Endothelial cell (in vitro differentiated cells): ENCODE measurements at regions not wholly inside any gene's neighbourhood (a gene's known extent, or its start where the extent isn't known, plus 50 kb on each side); places are given as distances from the start of the nearest gene placed in this dataset.

Experiments
- DNase-seq: peaks from one replicate; pipeline ENCODE4 v3.0.0; 2021; ENCODE audit warnings: low spot score
- H3K27ac Mint-ChIP-seq: one replicate; pipeline ENCODE4 v1.8.0; 2021; ENCODE audit warnings: mixed read lengths, inconsistent platforms; ENCODE audit not compliant: unreplicated experiment
- H3K27me3 Mint-ChIP-seq: one replicate; pipeline ENCODE4 v1.8.0; 2021; ENCODE audit warnings: mild to moderate bottlenecking, moderate library complexity, mixed read lengths, inconsistent platforms; ENCODE audit not compliant: unreplicated experiment
- H3K36me3 Mint-ChIP-seq: one replicate; pipeline ENCODE4 v1.8.0; 2021; ENCODE audit warnings: mild to moderate bottlenecking, low read depth, mixed read lengths, inconsistent platforms; ENCODE audit not compliant: unreplicated experiment
- H3K4me1 Mint-ChIP-seq: one replicate; pipeline ENCODE4 v1.8.0; 2021; ENCODE audit warnings: mild to moderate bottlenecking, mixed read lengths, inconsistent platforms; ENCODE audit not compliant: unreplicated experiment
- H3K4me3 Mint-ChIP-seq: one replicate; pipeline ENCODE4 v1.8.0; 2021; ENCODE audit warnings: mild to moderate bottlenecking, mixed read lengths, inconsistent platforms; ENCODE audit not compliant: unreplicated experiment
- H3K9me3 Mint-ChIP-seq: one replicate; pipeline ENCODE4 v1.8.0; 2021; ENCODE audit warnings: mixed read lengths, inconsistent platforms; ENCODE audit not compliant: unreplicated experiment
- CTCF ChIP-seq: fragments of 200-600 bp; sonication (generic); IDR thresholded peaks from one replicate; pipeline ENCODE4 v1.5.0; 2021; ENCODE audit warnings: antibody characterized with exemption; ENCODE audit not compliant: unreplicated experiment

GRCh38 chr6:159505140-159505922 is 187.7 kb downstream of the SOD2 start:
- H3K4me1 Mint-ChIP-seq = no peaks in the 10 kb centered on the region
- H3K4me3 Mint-ChIP-seq = no peak overlapping the region
- TF ChIP-seq CTCF = no peak
- H3K27ac Mint-ChIP-seq = no peak overlapping the region
- peaks cover 6% of the 10 kb centered on the region for H3K27me3 Mint-ChIP-seq
- H3K36me3 Mint-ChIP-seq = no peaks in the 10 kb centered on the region
- DNase-seq = no peak
- H3K9me3 Mint-ChIP-seq = no peaks in the 10 kb centered on the region

- TF ChIP-seq CTCF = no peak
- Mint-ChIP-seq H3K9me3 (no peaks in the 10 kb centered on the region), H3K36me3 (no peaks in the 10 kb centered on the region)
These were observed 191.5 kb downstream of the SOD2 start for GRCh38 chr6:159501558-159501957.

GRCh38 chr6:159499034-159499433 is 194.0 kb downstream of the SOD2 start:
- no peak for DNase-seq
- no peak overlapping the region for H3K27ac Mint-ChIP-seq
- H3K27me3 Mint-ChIP-seq = peaks cover 2% of the 10 kb centered on the region
- TF ChIP-seq CTCF = no peak
- H3K36me3 Mint-ChIP-seq = no peaks in the 10 kb centered on the region
- H3K4me3 Mint-ChIP-seq = no peak overlapping the region
- no peaks in the 10 kb centered on the region for H3K4me1 Mint-ChIP-seq
- H3K9me3 Mint-ChIP-seq = no peaks in the 10 kb centered on the region

More at GRCh38 chr6:159501558-159501957, 191.5 kb downstream of the SOD2 start:
- H3K27me3 Mint-ChIP-seq = peaks cover 6% of the 10 kb centered on the region
- no peak for DNase-seq
- H3K4me1 Mint-ChIP-seq = no peaks in the 10 kb centered on the region
- no peak overlapping the region for H3K27ac Mint-ChIP-seq
- no peak overlapping the region for H3K4me3 Mint-ChIP-seq

- Mint-ChIP-seq H3K36me3 (no peaks in the 10 kb centered on the region), H3K27ac (no peak overlapping the region), H3K9me3 (no peaks in the 10 kb centered on the region), H3K4me3 (no peak overlapping the region), H3K27me3 (peaks cover 3% of the 10 kb centered on the region), H3K4me1 (no peaks in the 10 kb centered on the region)
- DNase-seq = no peak
- TF ChIP-seq CTCF = no peak
These were observed 198.5 kb downstream of the SOD2 start for GRCh38 chr6:159494586-159494972.

- TF ChIP-seq CTCF = no peak
- Mint-ChIP-seq H3K4me1 (no peaks in the 10 kb centered on the region), H3K36me3 (no peaks in the 10 kb centered on the region), H3K4me3 (no peak overlapping the region), H3K27ac (no peak overlapping the region), H3K9me3 (no peaks in the 10 kb centered on the region), H3K27me3 (peaks cover 3% of the 10 kb centered on the region)
- DNase-seq = no peak
These were observed 199.0 kb downstream of the SOD2 start for GRCh38 chr6:159493898-159494585.
